ENCODE measurements at regions not wholly inside any gene's neighbourhood (a gene's known extent, or its start where the extent isn't known, plus 50 kb on each side); places are given as distances from the start of the nearest gene placed in this dataset.

- Mint-ChIP-seq H3K4me3 (no peak overlapping the region), H3K9me3 (peaks cover 0 to 13% (median 0%) of the 10 kb centered on the region in 11 donors), H3K4me1 (peaks cover 0 to 5% (median 0%) of the 10 kb centered on the region in 7 donors), H3K27me3 (peaks cover 0 to 24% (median 10%) of the 10 kb centered on the region in 5 donors), H3K36me3 (no peaks in the 10 kb centered on the region), H3K27ac (no peak overlapping the region)
- CTCF ChIA-PET, result no interaction called here
- POLR2A ChIA-PET, result no interaction called here
- Histone ChIP-seq H3K4me3 (ENCODE audit: low read length) (no peak overlapping the region), H3K4me1 (ENCODE audit: control insufficient read depth in 2 of 2, insufficient read depth in 2 of 2, low read length in 2 of 2) (no peaks in the 10 kb centered on the region), H3K27me3 (ENCODE audit: control insufficient read depth in 2 of 2, insufficient read depth in 2 of 2, low read length in 2 of 2) (no peaks in the 10 kb centered on the region), H3K9me3 (ENCODE audit: control insufficient read depth in 2 of 3, low read length in 3 of 3) (no peaks in the 10 kb centered on the region), H3K36me3 (ENCODE audit: control insufficient read depth in 2 of 3, insufficient read depth in 3 of 3, low read length in 3 of 3) (no peaks in the 10 kb centered on the region), H3K27ac (ENCODE audit: low read depth, low read length) (no peak overlapping the region)
- intact Hi-C loops (cut with micrococcal nuclease), result no loop called here
- ATAC-seq (no peak), DNase-seq (no peak)
These were observed 437.7 kb upstream of the MKI67 start for GRCh38 chr10:128563904-128564303.

GRCh38 chr10:128566361-128566968, 440.2 kb upstream of the MKI67 start:
- Mint-ChIP-seq H3K27me3 (peaks cover 0 to 18% (median 6%) of the 10 kb centered on the region in 5 donors), H3K4me1 (no peaks in the 10 kb centered on the region), H3K27ac (no peak overlapping the region), H3K9me3 (peaks cover 0 to 10% (median 0%) of the 10 kb centered on the region in 11 donors), H3K36me3 (no peaks in the 10 kb centered on the region), H3K4me3 (no peak overlapping the region)
- ATAC-seq, result no peak
- DNase-seq, result no peak
- CTCF ChIA-PET, result interaction anchor here (1.0 kb wide), 1 partner anchor 9 kb away, joined by 4 read pairs; no protein-coding TSS in a partner anchor
- POLR2A ChIA-PET, result no interaction called here
- H3K9me3 ChIP-seq (ENCODE audit: control insufficient read depth in 2 of 3, low read length in 3 of 3), result no peaks in the 10 kb centered on the region
- H3K27me3 ChIP-seq (ENCODE audit: control insufficient read depth in 2 of 2, insufficient read depth in 2 of 2, low read length in 2 of 2), result no peaks in the 10 kb centered on the region
- no peaks in the 10 kb centered on the region for H3K4me1 ChIP-seq (ENCODE audit: control insufficient read depth in 2 of 2, insufficient read depth in 2 of 2, low read length in 2 of 2)
- no peak overlapping the region for H3K27ac ChIP-seq (ENCODE audit: low read depth, low read length)
- no peaks in the 10 kb centered on the region for H3K36me3 ChIP-seq (ENCODE audit: control insufficient read depth in 2 of 3, insufficient read depth in 3 of 3, low read length in 3 of 3)
- intact Hi-C loops (cut with micrococcal nuclease), result no loop called here
- H3K4me3 ChIP-seq (ENCODE audit: low read length), result no peak overlapping the region

- POLR2A ChIA-PET, result no interaction called here
- Histone ChIP-seq H3K36me3 (ENCODE audit: control insufficient read depth in 2 of 3, insufficient read depth in 3 of 3, low read length in 3 of 3) (no peaks in the 10 kb centered on the region), H3K4me1 (ENCODE audit: control insufficient read depth in 2 of 2, insufficient read depth in 2 of 2, low read length in 2 of 2) (no peaks in the 10 kb centered on the region), H3K9me3 (ENCODE audit: control insufficient read depth in 2 of 3, low read length in 3 of 3) (no peaks in the 10 kb centered on the region), H3K27ac (ENCODE audit: low read depth, low read length) (no peak overlapping the region), H3K4me3 (ENCODE audit: low read length) (no peak overlapping the region), H3K27me3 (ENCODE audit: control insufficient read depth in 2 of 2, insufficient read depth in 2 of 2, low read length in 2 of 2) (no peaks in the 10 kb centered on the region)
- intact Hi-C loops (cut with micrococcal nuclease), result no loop called here
- Mint-ChIP-seq H3K4me3 (no peak overlapping the region), H3K27me3 (peaks cover 0 to 18% (median 3%) of the 10 kb centered on the region in 5 donors), H3K9me3 (peaks cover 0 to 10% (median 0%) of the 10 kb centered on the region in 11 donors), H3K4me1 (no peaks in the 10 kb centered on the region), H3K27ac (no peak overlapping the region), H3K36me3 (no peaks in the 10 kb centered on the region)
- ATAC-seq (no peak), DNase-seq (no peak)
- CTCF ChIA-PET, result no interaction called here
These were observed 441.3 kb upstream of the MKI67 start for GRCh38 chr10:128567551-128567950.

GRCh38 chr10:128568041-128568440, 441.8 kb upstream of the MKI67 start:
- Histone ChIP-seq H3K4me1 (ENCODE audit: control insufficient read depth in 2 of 2, insufficient read depth in 2 of 2, low read length in 2 of 2) (no peaks in the 10 kb centered on the region), H3K27ac (ENCODE audit: low read depth, low read length) (no peak overlapping the region), H3K36me3 (ENCODE audit: control insufficient read depth in 2 of 3, insufficient read depth in 3 of 3, low read length in 3 of 3) (no peaks in the 10 kb centered on the region), H3K4me3 (ENCODE audit: low read length) (no peak overlapping the region), H3K27me3 (ENCODE audit: control insufficient read depth in 2 of 2, insufficient read depth in 2 of 2, low read length in 2 of 2) (no peaks in the 10 kb centered on the region), H3K9me3 (ENCODE audit: control insufficient read depth in 2 of 3, low read length in 3 of 3) (no peaks in the 10 kb centered on the region)
- intact Hi-C loops (cut with micrococcal nuclease), result no loop called here
- ChIA-PET POLR2A (no interaction called here), CTCF (no interaction called here)
- Mint-ChIP-seq H3K27me3 (peaks cover 0 to 21% (median 3%) of the 10 kb centered on the region in 5 donors), H3K4me1 (no peaks in the 10 kb centered on the region), H3K9me3 (peaks cover 0 to 10% (median 0%) of the 10 kb centered on the region in 11 donors), H3K27ac (no peak overlapping the region), H3K4me3 (no peak overlapping the region), H3K36me3 (no peaks in the 10 kb centered on the region)
- no peak for DNase-seq
- ATAC-seq, result no peak

GRCh38 chr10:128568491-128568890, 442.3 kb upstream of the MKI67 start:
- Mint-ChIP-seq H3K4me3 (no peak overlapping the region), H3K27ac (no peak overlapping the region), H3K4me1 (no peaks in the 10 kb centered on the region), H3K36me3 (no peaks in the 10 kb centered on the region), H3K9me3 (peaks cover 0 to 7% (median 0%) of the 10 kb centered on the region in 11 donors), H3K27me3 (peaks cover 0 to 20% (median 3%) of the 10 kb centered on the region in 5 donors)
- H3K36me3 ChIP-seq (ENCODE audit: control insufficient read depth in 2 of 3, insufficient read depth in 3 of 3, low read length in 3 of 3), result no peaks in the 10 kb centered on the region
- CTCF ChIA-PET, result no interaction called here
- no peaks in the 10 kb centered on the region for H3K4me1 ChIP-seq (ENCODE audit: control insufficient read depth in 2 of 2, insufficient read depth in 2 of 2, low read length in 2 of 2)
- POLR2A ChIA-PET, result no interaction called here
- H3K27me3 ChIP-seq (ENCODE audit: control insufficient read depth in 2 of 2, insufficient read depth in 2 of 2, low read length in 2 of 2), result no peaks in the 10 kb centered on the region
- no peak overlapping the region for H3K4me3 ChIP-seq (ENCODE audit: low read length)
- no peaks in the 10 kb centered on the region for H3K9me3 ChIP-seq (ENCODE audit: control insufficient read depth in 2 of 3, low read length in 3 of 3)
- no peak overlapping the region for H3K27ac ChIP-seq (ENCODE audit: low read depth, low read length)
- no peak for DNase-seq
- no peak for ATAC-seq
- intact Hi-C loops (cut with micrococcal nuclease), result no loop called here

- H3K27ac ChIP-seq (ENCODE audit: low read depth, low read length), result no peak overlapping the region
- H3K4me1 ChIP-seq (ENCODE audit: control insufficient read depth in 2 of 2, insufficient read depth in 2 of 2, low read length in 2 of 2), result no peaks in the 10 kb centered on the region
- POLR2A ChIA-PET, result no interaction called here
- Mint-ChIP-seq H3K27ac (no peak overlapping the region), H3K4me3 (no peak overlapping the region), H3K4me1 (no peaks in the 10 kb centered on the region), H3K27me3 (peaks cover 0 to 19% (median 3%) of the 10 kb centered on the region in 5 donors), H3K9me3 (peaks cover 0 to 4% (median 0%) of the 10 kb centered on the region in 11 donors), H3K36me3 (no peaks in the 10 kb centered on the region)
- H3K27me3 ChIP-seq (ENCODE audit: control insufficient read depth in 2 of 2, insufficient read depth in 2 of 2, low read length in 2 of 2), result no peaks in the 10 kb centered on the region
- intact Hi-C loops (cut with micrococcal nuclease), result no loop called here
- CTCF ChIA-PET, result no interaction called here
- no peaks in the 10 kb centered on the region for H3K9me3 ChIP-seq (ENCODE audit: control insufficient read depth in 2 of 3, low read length in 3 of 3)
- H3K4me3 ChIP-seq (ENCODE audit: low read length), result no peak overlapping the region
- DNase-seq (no peak), ATAC-seq (no peak)
- no peaks in the 10 kb centered on the region for H3K36me3 ChIP-seq (ENCODE audit: control insufficient read depth in 2 of 3, insufficient read depth in 3 of 3, low read length in 3 of 3)
These were observed 443.0 kb upstream of the MKI67 start for GRCh38 chr10:128568990-128569945.
